Adrenal gland (tissue), 5 donors: ENCODE measurements at regions not wholly inside any gene's neighbourhood (a gene's known extent, or its start where the extent isn't known, plus 50 kb on each side); places are given as distances from the start of the nearest gene placed in this dataset.

Experiments
- CTCF ChIP-seq, 6 experiments: fragments of 450-650 bp in 4 of 6; fragments of 200-600 bp in 2 of 6; sonication (generic) in 1 of 6; IDR thresholded peaks; 1 replicate in 5 of 6; 2 replicates in 1 of 6; pipeline versions ENCODE4 v1.5.1 to v1.8.0; 2016 to 2021; ENCODE audit warnings: antibody characterized with exemption in 6 of 6, mild to moderate bottlenecking in 2 of 6, moderate library complexity in 1 of 6
- POLR2A ChIP-seq, 2 donors: fragments of 450-650 bp; IDR thresholded peaks; one replicate each; pipeline ENCODE4 v1.6.1; 2017; ENCODE audit warnings: antibody characterized with exemption in 2 of 2, mild to moderate bottlenecking in 2 of 2, moderate library complexity in 1 of 2
- donor health status: DM: no; HTN: no; CAD: no.

GRCh38 chr11:133681901-133682300, 149.6 kb upstream of the OPCML start:
- no peak for TF ChIP-seq CTCF (IDR thresholded peaks at IDR 0.05)
- no peak for TF ChIP-seq POLR2A (IDR thresholded peaks at IDR 0.05)
